ENCODE measurements at regions not wholly inside any gene's neighbourhood (a gene's known extent, or its start where the extent isn't known, plus 50 kb on each side); places are given as distances from the start of the nearest gene placed in this dataset.
"Not testable (repeated sequence)": the region's sequence is repeated elsewhere in the genome, so short reads cannot be mapped to it uniquely, and the experiment has no call there.

DNA sequence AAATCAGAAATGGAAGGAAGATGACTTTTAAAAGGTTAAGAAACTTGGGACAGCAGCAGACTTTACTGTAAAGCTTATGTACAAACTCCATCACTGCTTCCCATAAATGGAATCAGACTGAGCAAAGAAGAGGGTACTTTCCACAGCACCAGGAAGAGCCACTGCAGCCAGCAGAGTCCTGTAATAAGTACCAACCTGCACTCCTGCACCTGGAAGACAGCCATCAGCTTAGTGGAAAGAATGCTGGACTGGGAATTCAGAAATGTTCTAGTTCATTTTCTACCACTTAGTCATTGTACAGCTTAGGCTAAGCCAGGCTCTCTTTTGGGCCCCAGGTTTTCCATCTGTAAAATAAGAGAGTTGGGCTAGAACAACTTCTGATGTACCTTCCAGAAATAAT is 632.3 kb downstream of the CDY1 start:
- TF ChIP-seq, protein P1, sequence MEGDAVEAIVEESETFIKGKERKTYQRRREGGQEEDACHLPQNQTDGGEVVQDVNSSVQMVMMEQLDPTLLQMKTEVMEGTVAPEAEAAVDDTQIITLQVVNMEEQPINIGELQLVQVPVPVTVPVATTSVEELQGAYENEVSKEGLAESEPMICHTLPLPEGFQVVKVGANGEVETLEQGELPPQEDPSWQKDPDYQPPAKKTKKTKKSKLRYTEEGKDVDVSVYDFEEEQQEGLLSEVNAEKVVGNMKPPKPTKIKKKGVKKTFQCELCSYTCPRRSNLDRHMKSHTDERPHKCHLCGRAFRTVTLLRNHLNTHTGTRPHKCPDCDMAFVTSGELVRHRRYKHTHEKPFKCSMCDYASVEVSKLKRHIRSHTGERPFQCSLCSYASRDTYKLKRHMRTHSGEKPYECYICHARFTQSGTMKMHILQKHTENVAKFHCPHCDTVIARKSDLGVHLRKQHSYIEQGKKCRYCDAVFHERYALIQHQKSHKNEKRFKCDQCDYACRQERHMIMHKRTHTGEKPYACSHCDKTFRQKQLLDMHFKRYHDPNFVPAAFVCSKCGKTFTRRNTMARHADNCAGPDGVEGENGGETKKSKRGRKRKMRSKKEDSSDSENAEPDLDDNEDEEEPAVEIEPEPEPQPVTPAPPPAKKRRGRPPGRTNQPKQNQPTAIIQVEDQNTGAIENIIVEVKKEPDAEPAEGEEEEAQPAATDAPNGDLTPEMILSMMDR (conservative IDR thresholded peaks at IDR 0.05; ENCODE audit: low read length) = not testable (repeated sequence)
- TF ChIP-seq EZH2phosphoT487 (IDR thresholded peaks at IDR 0.05; ENCODE audit: borderline replicate concordance, low read depth, low read length) = not testable (repeated sequence)

Measured in OCI-LY7 (cell line).